ENCODE measurements at regions not wholly inside any gene's neighbourhood (a gene's known extent, or its start where the extent isn't known, plus 50 kb on each side); places are given as distances from the start of the nearest gene placed in this dataset.

DNA sequence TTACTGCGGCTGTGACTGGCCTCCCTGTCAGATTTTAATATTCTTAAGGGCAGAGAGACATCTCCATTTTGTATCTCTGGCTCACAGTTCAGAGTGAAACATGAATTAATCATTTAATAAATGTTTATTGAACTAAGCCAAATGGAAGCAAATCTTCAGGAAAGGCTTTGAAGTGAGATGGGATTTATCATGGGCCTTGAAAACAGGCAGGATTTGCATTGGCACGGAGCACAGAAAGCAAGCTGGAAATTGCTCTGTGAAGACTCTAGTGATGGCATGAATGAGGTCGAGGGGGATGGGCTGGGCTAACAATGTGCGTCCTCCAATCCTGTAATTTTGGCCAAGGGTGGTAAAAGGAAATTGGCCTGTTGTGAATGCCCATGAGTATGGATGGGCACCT is 369.8 kb upstream of the SOX11 start:
- Histone ChIP-seq H3K9me3 (replicated peaks; ENCODE audit: control insufficient read depth, insufficient read depth, low read length) (no peaks in the 10 kb centered on the region), H3K27ac (ENCODE audit: control insufficient read depth, insufficient read depth) (no peak overlapping the region), H3K79me2 (ENCODE audit: control insufficient read depth, insufficient read depth, low read length) (no peaks in the 10 kb centered on the region), H4K20me1 (ENCODE audit: control insufficient read depth, insufficient read depth) (no peaks in the 10 kb centered on the region), H3K36me3 (ENCODE audit: control insufficient read depth in 2 of 2, insufficient read depth in 2 of 2, low read length in 1 of 2) (no peaks in the 10 kb centered on the region), H3K9ac (ENCODE audit: control insufficient read depth, insufficient read depth, low read length) (no peak overlapping the region), H3K27me3 (replicated peaks in 1 of 2; ENCODE audit: control insufficient read depth in 2 of 2, insufficient read depth in 2 of 2, low read length in 1 of 2) (no peaks in the 10 kb centered on the region), H3K4me1 (ENCODE audit: control insufficient read depth, insufficient read depth, low read length) (no peaks in the 10 kb centered on the region), H2AFZ (ENCODE audit: control insufficient read depth, low read depth, low read length) (no peak overlapping the region), H3K4me3 (no peak overlapping the region), H3K4me2 (ENCODE audit: control insufficient read depth, insufficient read depth) (no peak overlapping the region)
- ChIA-PET POLR2A (no interaction called here), CTCF (no interaction called here), SMC1A (ENCODE audit: uncharacterized antibody, unreplicated experiment) (interaction anchor here (1.7 kb wide), 1 partner anchor 22 kb away, joined by 5 read pairs; no protein-coding TSS in a partner anchor), RAD21 (ENCODE audit: unreplicated experiment) (no interaction called here)
- in situ Hi-C loops (cut with MboI) (no loop called here), intact Hi-C loops (cut with micrococcal nuclease; ENCODE audit: unreplicated experiment) (no loop called here)
- TF ChIP-seq, protein P1, sequence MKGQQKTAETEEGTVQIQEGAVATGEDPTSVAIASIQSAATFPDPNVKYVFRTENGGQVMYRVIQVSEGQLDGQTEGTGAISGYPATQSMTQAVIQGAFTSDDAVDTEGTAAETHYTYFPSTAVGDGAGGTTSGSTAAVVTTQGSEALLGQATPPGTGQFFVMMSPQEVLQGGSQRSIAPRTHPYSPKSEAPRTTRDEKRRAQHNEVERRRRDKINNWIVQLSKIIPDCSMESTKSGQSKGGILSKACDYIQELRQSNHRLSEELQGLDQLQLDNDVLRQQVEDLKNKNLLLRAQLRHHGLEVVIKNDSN (IDR thresholded peaks at IDR 0.05; ENCODE audit: borderline replicate concordance, extremely low read length, insufficient read depth, low read depth, low read length): no peak
- FAIRE-seq (no peak), ATAC-seq (no peak), DNase-seq (ENCODE audit: low read depth, low spot score) (no peak)
- no TSS peak for BruUV-seq (replicated peaks)
- 11% methylated on average over 4 of the region's 4 CpGs for WGBS (ENCODE audit: insufficient coverage, insufficient replicate concordance, low lambda C conversion rate, missing lambda C conversion rate)

DNA sequence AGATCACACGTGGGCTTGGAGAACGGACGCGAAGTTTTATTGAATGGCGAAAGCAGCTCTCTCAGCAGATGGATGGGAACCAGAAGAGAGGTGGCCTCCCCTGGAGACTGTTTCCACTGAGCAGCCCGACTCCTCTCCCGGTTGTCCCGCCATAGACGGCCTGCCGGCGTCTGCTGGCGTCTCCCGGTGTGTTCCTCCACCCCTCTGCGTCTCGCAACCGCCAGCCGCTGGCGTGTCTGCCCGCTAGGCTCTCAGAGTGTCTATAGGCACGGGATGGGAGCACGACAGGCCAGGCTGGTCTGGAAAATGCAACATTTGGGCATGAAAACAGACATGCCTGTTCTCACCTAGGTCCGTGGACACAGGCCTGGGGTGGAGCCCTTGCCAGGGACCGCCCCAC is 366.7 kb upstream of the SOX11 start:
- CTCF ChIA-PET: interaction anchor here (1.0 kb wide), 1 partner anchor 200 kb away, joined by 3 read pairs; no protein-coding TSS in a partner anchor
- Histone ChIP-seq H3K4me1 (ENCODE audit: control insufficient read depth, insufficient read depth, low read length) (no peaks in the 10 kb centered on the region), H3K27ac (ENCODE audit: control insufficient read depth, insufficient read depth) (no peak overlapping the region), H3K27me3 (replicated peaks in 1 of 2; ENCODE audit: control insufficient read depth in 2 of 2, insufficient read depth in 2 of 2, low read length in 1 of 2) (no peaks in the 10 kb centered on the region), H3K9ac (ENCODE audit: control insufficient read depth, insufficient read depth, low read length) (no peak overlapping the region), H3K4me3 (no peak overlapping the region), H4K20me1 (ENCODE audit: control insufficient read depth, insufficient read depth) (no peaks in the 10 kb centered on the region), H3K79me2 (ENCODE audit: control insufficient read depth, insufficient read depth, low read length) (no peaks in the 10 kb centered on the region), H3K9me3 (replicated peaks; ENCODE audit: control insufficient read depth, insufficient read depth, low read length) (no peaks in the 10 kb centered on the region), H3K36me3 (ENCODE audit: control insufficient read depth in 2 of 2, insufficient read depth in 2 of 2, low read length in 1 of 2) (no peaks in the 10 kb centered on the region), H3K4me2 (ENCODE audit: control insufficient read depth, insufficient read depth) (no peak overlapping the region), H2AFZ (ENCODE audit: control insufficient read depth, low read depth, low read length) (no peak overlapping the region)
- 46% methylated on average over 23 of the region's 23 CpGs for WGBS (ENCODE audit: insufficient coverage, insufficient replicate concordance, low lambda C conversion rate, missing lambda C conversion rate)
- ATAC-seq (no peak), DNase-seq (ENCODE audit: low read depth, low spot score) (no peak), FAIRE-seq (no peak)
- in situ Hi-C loops (cut with MboI): no loop called here
- RAD21 ChIA-PET (ENCODE audit: unreplicated experiment): no interaction called here
- POLR2A ChIA-PET: no interaction called here
- SMC1A ChIA-PET (ENCODE audit: uncharacterized antibody, unreplicated experiment): no interaction called here
- no TSS peak for BruUV-seq (replicated peaks)
- intact Hi-C loops (cut with micrococcal nuclease; ENCODE audit: unreplicated experiment): no loop called here
- TF ChIP-seq IKZF1 (conservative IDR thresholded peaks at IDR 0.05) (no peak), CREM (IDR thresholded peaks at IDR 0.05; ENCODE audit: low read depth) (no peak), BMI1 (IDR thresholded peaks at IDR 0.05; ENCODE audit: borderline replicate concordance) (no peak), SUPT20H (IDR thresholded peaks at IDR 0.05; ENCODE audit: borderline replicate concordance, control insufficient read depth, low read depth, low read length) (no peak), CBX3 (IDR thresholded peaks at IDR 0.05; ENCODE audit: borderline replicate concordance, low read depth) (no peak), CBX5 (IDR thresholded peaks at IDR 0.05; ENCODE audit: low read depth) (no peak), DPF2 (IDR thresholded peaks at IDR 0.05) (no peak), TAF1 (IDR thresholded peaks at IDR 0.05; ENCODE audit: borderline replicate concordance, low read depth, low read length) (no peak)
- TF ChIP-seq, protein P2, sequence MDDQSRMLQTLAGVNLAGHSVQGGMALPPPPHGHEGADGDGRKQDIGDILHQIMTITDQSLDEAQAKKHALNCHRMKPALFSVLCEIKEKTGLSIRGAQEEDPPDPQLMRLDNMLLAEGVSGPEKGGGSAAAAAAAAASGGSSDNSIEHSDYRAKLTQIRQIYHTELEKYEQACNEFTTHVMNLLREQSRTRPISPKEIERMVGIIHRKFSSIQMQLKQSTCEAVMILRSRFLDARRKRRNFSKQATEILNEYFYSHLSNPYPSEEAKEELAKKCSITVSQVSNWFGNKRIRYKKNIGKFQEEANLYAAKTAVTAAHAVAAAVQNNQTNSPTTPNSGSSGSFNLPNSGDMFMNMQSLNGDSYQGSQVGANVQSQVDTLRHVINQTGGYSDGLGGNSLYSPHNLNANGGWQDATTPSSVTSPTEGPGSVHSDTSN (IDR thresholded peaks at IDR 0.05; ENCODE audit: insufficient replicate concordance, low read depth, low read length): no peak
- TF ChIP-seq, protein P3, sequence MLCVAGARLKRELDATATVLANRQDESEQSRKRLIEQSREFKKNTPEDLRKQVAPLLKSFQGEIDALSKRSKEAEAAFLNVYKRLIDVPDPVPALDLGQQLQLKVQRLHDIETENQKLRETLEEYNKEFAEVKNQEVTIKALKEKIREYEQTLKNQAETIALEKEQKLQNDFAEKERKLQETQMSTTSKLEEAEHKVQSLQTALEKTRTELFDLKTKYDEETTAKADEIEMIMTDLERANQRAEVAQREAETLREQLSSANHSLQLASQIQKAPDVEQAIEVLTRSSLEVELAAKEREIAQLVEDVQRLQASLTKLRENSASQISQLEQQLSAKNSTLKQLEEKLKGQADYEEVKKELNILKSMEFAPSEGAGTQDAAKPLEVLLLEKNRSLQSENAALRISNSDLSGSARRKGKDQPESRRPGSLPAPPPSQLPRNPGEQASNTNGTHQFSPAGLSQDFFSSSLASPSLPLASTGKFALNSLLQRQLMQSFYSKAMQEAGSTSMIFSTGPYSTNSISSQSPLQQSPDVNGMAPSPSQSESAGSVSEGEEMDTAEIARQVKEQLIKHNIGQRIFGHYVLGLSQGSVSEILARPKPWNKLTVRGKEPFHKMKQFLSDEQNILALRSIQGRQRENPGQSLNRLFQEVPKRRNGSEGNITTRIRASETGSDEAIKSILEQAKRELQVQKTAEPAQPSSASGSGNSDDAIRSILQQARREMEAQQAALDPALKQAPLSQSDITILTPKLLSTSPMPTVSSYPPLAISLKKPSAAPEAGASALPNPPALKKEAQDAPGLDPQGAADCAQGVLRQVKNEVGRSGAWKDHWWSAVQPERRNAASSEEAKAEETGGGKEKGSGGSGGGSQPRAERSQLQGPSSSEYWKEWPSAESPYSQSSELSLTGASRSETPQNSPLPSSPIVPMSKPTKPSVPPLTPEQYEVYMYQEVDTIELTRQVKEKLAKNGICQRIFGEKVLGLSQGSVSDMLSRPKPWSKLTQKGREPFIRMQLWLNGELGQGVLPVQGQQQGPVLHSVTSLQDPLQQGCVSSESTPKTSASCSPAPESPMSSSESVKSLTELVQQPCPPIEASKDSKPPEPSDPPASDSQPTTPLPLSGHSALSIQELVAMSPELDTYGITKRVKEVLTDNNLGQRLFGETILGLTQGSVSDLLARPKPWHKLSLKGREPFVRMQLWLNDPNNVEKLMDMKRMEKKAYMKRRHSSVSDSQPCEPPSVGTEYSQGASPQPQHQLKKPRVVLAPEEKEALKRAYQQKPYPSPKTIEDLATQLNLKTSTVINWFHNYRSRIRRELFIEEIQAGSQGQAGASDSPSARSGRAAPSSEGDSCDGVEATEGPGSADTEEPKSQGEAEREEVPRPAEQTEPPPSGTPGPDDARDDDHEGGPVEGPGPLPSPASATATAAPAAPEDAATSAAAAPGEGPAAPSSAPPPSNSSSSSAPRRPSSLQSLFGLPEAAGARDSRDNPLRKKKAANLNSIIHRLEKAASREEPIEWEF (IDR thresholded peaks at IDR 0.05; ENCODE audit: insufficient replicate concordance, low read depth, low read length): no peak

All from GM12878 (cell line).